Anterior cingulate cortex (tissue), 58 donors: ENCODE measurements at regions not wholly inside any gene's neighbourhood (a gene's known extent, or its start where the extent isn't known, plus 50 kb on each side); places are given as distances from the start of the nearest gene placed in this dataset.

ENCODE experiments used
- DNase-seq, 58 donors: peaks; one replicate each; lab custom pipeline; 2025; lab: John Stamatoyannopoulos, UW

DNA sequence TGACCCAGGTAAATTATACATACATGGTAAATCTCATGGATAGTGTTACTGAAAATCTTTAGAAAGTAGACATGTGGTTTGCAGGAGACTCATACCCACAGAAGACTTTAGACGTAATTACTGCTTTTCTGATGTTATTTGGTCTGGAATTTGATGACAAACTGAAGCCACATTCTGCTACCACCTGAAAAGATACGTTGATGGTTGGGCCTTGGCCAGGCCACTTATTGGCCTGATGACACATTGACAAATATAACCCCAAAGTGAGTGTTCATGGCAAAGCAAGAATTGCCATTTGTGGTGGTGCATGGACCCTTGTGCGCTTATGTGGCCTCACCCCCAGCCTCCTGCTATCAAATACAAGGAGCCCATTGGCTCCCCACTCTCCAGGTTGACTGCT, 155.6 kb downstream of the METTL4 start:
- no peak for DNase-seq

DNA sequence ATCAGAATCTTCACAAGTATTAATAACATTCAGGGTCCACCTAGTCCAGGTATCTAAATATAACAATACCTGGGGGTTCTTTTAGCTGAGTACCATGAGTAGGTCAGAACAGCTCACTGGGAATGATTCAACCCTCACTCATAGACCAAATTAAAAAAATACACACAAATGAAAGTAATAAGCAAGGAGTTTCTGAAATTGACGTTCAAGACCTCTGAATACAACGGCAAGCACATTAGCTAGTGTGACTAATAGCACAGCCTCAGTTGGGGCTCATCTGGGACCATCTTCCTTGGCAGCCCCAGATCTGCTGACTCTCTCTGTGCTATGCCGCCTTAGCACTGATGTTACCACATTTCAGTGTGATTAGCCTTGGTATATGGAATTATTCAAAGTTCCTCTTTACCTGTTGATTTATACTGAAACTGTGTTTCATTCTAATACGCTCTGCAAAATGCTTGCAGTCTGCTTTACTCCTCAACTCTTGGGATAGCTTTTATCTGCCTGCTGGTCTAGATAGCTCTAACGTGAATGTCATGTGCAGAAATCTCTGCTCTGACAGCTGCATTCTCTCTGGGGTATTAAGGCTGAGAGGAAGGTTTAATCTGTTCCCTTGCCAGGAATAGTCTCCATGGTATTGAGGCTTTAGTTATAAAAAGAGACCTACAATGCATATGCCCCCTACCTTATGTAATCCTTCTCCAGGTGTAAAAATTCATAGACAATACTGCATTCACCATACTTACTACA, 153.3 kb downstream of the METTL4 start:
- no peak for DNase-seq

DNA sequence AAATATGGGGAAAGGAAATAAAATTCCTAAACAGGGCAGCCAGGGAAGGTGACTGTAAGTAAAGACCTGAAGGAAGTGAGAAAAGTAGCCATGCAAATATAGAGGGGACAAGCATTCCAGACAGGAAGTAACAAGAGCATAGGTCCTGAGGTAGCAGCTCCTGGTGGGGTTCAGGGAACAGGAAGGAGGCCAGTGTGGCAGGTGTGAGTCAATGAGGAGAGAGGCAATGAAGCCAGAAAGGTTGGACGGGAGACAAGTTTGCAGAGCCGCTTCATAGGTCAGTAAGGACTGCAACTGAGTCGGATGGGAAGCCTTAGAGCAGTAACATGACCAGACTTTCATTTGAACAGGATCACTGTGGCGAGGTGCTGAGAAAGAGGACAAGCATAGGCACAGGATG, 150.9 kb downstream of the METTL4 start:
- DNase-seq: no peak

DNA sequence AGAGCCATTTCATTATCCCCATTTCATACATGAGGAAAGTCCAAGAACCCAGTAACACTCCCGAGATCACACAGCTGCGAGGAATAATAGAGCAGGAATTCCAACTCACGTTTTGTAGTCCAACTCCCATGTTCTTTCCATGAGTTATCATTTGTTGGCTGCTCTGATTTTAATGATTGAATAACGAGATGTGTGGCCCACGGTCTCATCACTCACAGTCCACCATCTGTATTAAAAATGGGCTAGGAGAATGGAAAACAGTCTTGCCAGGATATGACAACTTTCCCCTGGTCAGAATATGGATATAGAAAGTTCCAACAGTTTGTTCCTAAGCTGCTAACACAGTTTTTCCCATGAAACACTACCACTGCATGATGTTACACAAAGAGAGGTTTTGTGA, 147.5 kb downstream of the METTL4 start:
- no peak for DNase-seq

DNA sequence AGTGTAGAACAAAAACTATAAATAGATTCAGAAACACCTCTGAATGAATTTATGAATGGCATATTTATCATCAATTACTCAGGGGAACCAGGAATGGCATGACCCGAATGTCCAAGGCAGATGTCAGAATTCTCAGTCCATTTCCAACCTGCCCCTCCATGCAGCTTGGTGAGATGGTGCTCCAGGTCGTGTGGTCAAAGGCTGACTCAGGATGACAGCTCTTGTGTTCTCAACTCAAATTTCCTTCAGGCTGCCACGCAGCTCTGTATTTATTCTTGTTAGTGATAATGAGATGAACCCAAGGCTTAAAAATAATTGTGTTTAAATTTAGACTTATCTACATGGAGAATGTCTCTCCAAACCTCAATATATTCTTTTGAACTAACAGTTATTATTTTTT, 146.9 kb downstream of the METTL4 start:
- no peak for DNase-seq

DNA sequence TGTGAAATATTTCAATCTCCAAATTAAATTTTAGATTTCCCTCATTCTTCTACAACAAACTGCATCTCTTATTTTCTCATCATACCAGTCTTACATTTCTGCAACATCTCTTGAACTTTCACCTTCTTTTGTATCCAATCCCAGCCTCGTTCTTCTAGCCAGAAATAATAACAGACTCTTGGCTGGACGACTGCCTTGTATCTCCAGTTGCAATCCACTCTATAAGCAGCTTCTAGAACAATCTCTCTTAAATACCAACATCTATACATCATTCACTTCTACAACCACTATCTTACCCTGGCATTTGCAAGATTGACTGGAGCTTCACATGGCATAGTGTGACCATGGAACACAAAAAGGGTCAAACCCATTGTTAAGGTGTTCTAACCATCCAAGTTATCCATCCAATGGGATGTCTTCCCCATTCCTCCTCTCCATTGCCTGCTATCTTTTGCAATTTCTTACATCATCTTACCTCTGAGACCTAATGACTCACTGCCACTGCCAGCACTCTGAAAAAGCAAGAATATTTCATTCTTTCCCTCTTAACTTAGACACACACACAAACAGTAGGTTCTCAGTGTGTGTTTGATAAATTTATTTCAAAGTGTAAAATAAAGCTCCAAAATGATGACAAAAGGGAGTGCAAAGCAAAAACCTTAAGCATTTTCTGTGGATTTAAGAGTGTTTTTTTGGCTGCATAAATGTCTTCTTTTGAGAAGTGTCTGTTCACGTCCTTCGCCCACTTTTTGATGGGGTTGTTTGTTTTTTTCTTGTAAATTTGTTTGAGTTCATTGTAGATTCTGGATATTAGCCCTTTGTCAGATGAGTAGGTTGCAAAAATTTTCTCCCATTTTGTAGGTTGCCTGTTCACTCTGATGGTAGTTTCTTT, 145.6 kb downstream of the METTL4 start:
- DNase-seq: no peak

DNA sequence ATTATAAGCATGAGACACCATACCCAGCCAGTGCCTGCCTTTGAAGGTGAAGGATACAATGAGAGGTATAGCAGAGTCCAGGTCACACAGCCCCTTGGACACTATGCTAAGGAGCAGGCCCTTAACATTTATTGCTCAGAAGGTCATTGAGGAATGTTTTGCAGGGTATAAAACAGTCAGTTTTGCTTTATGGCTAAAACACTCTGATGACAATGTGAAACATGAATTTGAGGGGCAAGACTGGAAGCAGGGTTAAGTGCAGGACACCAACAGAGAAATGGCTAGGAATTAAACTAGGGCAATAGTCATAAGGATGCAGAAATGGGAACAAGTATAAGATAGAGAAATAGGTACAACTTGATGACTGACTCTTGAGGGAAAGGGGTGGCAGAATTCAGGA, 141.1 kb downstream of the METTL4 start:
- DNase-seq: no peak

DNA sequence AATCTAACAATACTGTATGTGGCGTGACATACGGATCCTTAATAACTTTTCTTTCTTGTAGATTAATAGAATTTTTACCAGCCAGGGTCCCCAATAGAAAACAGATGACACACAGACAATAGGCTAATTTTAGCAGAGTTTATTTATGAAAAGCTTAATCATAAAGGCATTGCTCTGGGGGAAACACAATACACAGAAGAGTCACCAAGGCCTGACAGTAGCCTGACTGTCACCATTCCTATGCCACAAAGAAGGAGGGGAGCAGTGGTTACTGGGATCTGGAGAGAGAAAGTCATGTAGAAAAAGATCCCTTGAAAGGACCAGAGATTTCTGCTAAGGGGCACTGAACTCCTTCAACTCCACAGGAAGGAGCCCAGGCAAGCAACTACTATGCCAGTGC, 139.5 kb downstream of the METTL4 start:
- DNase-seq: no peak

DNA sequence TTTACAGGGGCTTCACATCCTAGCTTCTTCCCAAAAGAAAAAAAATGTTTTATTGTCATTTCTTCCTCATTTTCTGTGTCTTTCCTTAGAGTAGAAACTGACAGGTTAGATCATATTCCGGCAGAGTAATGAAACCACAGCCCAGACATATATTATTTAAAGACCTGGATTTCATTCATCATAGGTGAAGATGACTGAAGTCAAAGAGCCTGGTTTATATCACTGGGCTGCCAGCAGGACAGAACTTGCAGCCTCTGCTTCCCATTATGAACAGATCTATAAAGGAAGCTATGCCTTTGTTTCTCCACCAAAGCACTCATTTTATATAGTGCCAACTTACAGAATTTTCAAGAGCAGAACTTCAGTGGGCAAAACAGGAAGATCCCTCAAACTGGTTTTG, 137.9 kb downstream of the METTL4 start:
- DNase-seq: no peak

DNA sequence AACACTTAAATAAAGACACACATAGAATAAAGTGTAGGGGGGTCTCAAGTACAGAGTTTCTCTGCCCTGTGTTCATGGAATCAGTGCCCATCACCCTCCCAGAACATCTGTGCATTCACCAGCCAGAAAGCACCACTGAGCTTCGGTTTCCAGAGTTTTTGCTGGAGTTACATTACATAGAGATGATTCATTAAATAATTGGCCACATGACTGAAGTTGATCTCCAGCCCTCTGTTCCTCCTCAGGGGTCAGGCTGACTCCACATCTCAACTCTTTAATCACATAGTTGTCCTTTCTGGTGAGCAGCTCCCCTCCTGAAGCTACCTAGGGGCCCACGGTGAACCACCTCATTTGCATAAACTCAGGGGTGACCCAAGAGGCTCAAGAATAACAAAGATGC, 129.8 kb downstream of the METTL4 start:
- DNase-seq: no peak

DNA sequence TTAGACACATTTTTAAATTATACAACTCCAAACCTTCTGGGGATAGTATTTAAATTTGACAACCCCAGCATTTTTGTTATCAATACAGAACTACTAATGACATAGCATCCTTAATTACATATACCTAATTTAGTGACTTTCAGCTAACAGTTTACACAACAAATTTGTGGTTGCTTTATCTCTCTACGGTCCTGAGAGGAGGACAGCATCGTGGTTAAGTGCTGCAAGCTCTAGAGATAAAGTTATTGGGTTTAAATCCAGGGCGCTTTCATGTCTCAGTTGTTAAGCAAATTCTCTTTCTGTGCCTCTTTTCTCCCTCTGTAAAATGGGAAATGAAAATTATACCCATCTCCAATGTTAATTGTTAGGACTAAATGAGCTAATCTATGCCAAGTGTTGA, 129.3 kb downstream of the METTL4 start:
- DNase-seq: no peak

DNA sequence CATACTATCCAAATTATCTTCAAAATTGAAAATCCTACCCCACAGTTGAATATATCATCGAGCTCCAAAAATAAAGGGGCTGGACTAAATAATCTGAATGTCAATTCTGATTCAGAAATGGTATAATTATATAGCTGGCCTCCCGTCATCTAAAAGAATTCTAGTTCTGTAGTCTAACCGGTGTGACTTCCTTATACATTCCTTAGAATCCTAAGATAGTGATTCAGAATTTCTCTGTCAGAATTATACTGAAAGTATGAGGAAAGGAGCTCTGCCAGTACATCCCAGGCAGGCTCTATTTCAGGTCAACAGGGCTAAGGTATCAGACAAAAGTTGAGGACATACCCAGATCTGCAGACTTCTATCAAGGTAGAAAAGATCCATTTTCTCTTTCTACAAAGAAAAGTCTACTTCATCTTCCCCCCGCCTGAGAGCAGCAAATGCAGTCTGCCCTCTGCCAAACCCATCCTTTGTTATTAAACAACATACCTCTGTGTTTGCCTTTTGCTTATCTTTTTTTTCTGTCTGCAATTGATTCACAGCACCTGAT, 128.5 kb downstream of the METTL4 start:
- DNase-seq: no peak

DNA sequence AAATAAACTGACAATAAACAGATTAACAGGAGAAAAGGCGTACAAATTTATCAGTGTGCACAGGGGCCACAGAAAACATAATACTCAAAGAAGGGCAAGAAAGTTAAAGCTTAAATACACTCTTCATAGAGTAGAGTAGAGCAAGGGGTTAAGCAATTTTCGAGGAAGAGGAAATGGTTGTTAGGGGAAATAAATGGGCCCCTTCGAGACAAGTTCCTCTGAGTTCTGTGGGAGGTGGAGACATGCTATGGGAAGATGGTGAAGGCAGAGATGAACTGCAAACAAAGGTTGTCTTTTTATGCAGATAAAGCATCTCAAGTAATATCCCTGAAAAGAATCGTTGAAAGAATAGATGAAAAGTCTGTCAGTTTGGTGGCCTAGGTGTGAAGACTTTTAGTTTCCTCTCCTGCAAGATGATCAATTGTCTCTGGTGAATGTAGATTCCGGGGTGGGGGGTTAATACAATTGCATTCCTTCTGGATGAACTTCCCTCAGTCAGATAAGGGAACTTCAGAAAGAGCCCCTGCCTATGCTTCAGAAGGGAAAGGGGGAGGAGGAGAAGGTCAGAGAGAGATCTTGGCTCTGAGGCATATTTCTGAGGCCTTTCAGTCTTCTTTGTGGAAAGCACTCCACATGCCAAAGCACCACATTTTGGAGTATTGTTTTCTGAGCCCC, 127.0 kb downstream of the METTL4 start:
- DNase-seq: no peak

DNA sequence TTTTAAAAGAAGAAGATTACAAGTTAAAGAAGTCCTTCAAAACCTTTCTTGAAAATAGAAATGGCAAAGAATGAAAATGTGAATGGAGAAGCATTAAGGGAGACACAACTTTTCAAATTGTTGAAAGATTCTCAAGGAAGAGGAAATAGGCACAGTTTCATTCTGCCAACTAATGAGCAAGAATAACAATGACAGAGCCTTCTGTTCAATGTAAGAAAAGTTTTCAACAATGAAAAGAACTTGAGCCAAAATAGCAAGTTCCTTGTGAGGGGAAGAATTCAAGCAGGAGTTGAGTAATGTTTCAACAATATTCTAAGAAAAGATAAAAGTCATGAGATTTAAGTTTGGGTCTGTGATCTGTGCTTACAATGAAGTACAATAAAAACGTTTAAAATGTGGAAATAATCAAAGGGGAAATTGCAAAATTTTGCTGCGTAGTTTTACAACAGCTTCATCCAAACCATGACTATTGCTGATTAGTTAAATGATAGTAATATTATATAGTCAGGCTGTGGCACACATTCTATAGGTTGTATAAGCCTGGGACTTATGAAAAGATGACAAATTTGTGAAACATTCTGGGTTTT, 122.6 kb downstream of the METTL4 start:
- DNase-seq: no peak

DNA sequence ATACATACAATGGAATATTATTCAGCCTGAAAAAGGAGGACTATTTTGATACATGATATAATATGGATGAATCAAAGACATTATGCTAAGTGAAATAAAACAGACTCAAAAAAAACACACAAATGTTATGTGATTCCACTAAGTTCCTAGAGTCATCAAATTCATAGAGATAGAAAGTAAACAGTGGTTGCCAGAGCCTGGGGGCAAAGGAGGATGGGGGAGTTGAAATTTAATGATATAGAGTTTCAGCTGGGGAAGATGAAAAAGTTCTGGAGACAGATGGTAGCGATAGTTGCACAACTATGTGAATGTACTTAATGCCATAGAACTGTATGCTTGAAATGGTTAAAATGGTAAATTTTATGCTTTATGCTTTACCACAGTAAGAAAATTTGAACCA, 119.7 kb downstream of the METTL4 start:
- no peak for DNase-seq

DNA sequence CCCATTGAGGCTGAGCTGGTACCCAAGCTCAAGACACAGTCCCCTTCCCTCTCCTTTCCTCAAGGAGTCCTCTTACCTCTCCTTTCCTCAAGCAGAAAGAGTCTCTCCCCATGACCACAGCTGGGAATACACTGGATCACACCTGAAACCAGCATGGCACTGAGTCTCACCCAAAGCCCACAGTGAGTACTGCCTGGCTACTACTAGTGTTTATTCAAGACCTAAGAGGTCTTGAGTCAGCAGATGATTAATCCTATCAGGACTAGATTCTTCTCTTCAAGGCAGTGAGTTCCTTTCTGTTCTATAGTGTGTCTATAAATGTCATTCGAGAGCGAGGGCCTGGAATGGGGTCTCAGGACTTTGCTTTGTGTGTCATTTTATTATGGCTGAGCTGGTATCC, 111.4 kb downstream of the METTL4 start:
- no peak for DNase-seq

DNA sequence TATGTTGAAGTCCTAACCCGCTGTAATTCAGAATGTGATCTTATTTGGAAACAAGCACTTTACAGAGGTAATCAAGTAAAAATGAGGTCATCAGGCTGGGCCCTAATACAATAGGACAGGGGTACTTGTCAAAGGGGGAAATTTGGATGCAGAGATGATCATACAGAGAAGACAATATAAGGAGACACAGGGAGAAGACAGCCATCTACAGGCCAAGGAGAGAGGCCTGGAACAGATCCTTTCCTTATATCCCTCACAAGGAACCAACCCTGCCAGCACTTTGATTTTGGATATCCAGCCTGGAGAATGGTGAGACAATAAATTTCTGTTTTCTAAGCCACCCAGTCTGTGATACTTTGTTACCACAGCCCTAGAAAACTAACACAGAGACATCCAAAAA, 104.3 kb downstream of the METTL4 start:
- no peak for DNase-seq

DNA sequence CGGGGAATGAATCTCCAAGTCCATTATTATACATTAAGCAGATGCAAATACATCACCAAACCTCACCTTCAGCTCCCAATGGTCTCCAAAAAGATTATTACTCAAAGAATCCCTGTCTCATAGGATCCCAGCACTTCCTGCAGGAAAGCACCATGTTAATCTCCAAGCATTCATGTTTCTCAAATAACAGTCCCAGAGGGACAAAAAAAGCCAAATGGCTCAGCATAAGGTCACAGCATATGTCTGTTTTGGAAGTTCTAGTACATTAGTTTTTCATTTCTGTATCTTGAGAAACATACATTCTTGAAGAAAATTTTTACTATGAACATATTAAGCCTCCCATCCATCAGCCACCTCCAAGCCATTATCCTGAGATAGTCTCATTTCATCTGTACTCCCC, 103.3 kb downstream of the METTL4 start:
- no peak for DNase-seq

DNA sequence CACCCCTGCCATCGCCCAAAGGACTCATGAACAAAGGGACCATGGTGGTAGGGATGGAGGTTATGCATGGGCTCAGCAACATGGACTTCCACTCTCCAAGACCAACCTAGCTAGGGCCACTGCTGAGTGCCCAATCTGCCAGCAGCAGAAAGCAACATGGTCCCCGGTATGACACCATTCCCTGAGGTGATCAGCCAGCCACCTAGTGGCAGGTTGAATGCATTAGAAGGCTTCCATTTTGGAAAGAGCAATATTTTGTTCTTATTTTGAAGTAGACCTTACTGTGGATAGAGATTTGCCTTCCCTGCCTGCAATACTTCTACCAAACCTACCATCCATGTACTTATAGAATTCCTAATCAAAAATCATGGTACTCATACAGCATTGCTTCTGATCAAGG, 99.8 kb downstream of the METTL4 start:
- no peak for DNase-seq

DNA sequence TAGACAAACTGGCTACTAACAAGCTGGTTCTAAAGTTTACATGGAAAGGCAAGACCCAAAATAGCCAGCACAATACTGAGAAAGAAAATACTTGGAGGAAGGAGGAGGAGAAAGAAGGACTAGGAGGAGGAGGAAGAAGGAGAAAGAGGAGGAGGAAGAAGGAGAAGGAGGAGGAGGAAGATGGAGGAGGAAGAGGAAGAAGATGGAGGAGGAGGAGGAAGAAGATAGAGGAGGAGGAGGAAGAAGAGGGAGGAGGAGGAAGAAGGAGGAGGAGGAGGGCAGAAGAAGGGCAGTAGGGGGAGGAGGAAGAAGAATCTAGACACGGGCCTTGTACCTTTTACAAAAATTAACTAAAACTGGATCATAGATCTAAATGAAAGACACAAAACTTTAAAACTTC, 92.6 kb downstream of the METTL4 start:
- DNase-seq: no peak

DNA sequence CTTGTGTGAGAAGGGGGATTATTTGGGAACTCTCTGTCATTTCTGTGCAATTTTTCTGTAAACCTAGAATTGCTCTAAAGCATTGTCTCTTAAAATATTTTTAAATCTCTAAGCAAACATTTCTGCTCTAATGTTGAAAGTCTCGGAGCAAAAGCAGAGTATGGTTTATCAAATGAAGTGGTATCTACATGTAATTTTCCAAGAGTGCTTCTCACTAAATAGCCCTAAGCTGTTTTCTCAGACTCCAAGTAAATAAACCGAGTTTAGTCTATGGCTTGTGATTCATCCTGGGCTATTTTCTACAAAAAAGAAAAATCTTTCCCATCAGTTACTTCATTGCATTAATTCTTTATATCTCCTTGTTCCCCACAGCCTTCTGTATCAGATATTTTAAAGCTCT, 90.8 kb downstream of the METTL4 start:
- DNase-seq: no peak
